A673 (cell line): ENCODE measurements at regions not wholly inside any gene's neighbourhood (a gene's known extent, or its start where the extent isn't known, plus 50 kb on each side); places are given as distances from the start of the nearest gene placed in this dataset.

Source experiments
- BruUV-seq: library from RNA; stranded (reverse); fragments of 400-500 nt; replicated peaks from 2 replicates; lab custom pipeline; 2021; lab: Mats Ljungman, UMichigan
- CTCF ChIA-PET: fragments of 300-600 bp; sonication (Branson Sonifier 250); formaldehyde crosslinking; loops from one replicate; lab custom pipeline; 2022; ENCODE audit warnings: antibody characterized with exemption; lab: Charles Lee
- POLR2A ChIA-PET: fragments of 300-600 bp; sonication (Branson Sonifier 250); formaldehyde crosslinking; loops from one replicate; lab custom pipeline; 2022; ENCODE audit warnings: antibody characterized with exemption; ENCODE audit not compliant: low non-redundant PET; lab: Charles Lee
- DNase-seq: peaks from one replicate; pipeline ENCODE4 v3.0.0-alpha.2; 2015; ENCODE audit warnings: low spot score
- H3K27ac ChIP-seq: fragments of 200-600 bp; sonication (generic); 2 replicates; pipeline ENCODE4 v1.5.1; 2016; ENCODE audit warnings: mixed run types, low read depth, mild to moderate bottlenecking, mixed read lengths, antibody characterized with exemption, low read length; ENCODE audit not compliant: poor library complexity, severe bottlenecking
- H3K27me3 ChIP-seq: fragments of 200-600 bp; sonication (generic); replicated peaks from 2 replicates; pipeline ENCODE4 v1.6.1; 2017; ENCODE audit warnings: mixed run types, low read depth, mild to moderate bottlenecking, mixed read lengths, antibody characterized with exemption, low read length; ENCODE audit not compliant: insufficient read depth, poor library complexity
- H3K36me3 ChIP-seq: fragments of 200-600 bp; sonication (generic); 2 replicates; pipeline ENCODE4 v1.6.1; 2016; ENCODE audit warnings: mixed run types, mild to moderate bottlenecking, mixed read lengths, antibody characterized with exemption, low read length; ENCODE audit not compliant: insufficient read depth, poor library complexity, severe bottlenecking
- H3K4me1 ChIP-seq: fragments of 200-600 bp; sonication (generic); 2 replicates; pipeline ENCODE4 v1.6.1; 2017; ENCODE audit warnings: mixed run types, mild to moderate bottlenecking, mixed read lengths, antibody characterized with exemption, low read length; ENCODE audit not compliant: insufficient read depth, poor library complexity, severe bottlenecking
- H3K4me3 ChIP-seq: fragments of 200-600 bp; sonication (generic); 2 replicates; pipeline ENCODE4 v1.5.1; 2016; ENCODE audit warnings: low read depth, mixed run types, mild to moderate bottlenecking, mixed read lengths, low read length; ENCODE audit not compliant: poor library complexity, severe bottlenecking
- H3K9me3 ChIP-seq: fragments of 200-600 bp; sonication (generic); 2 replicates; pipeline ENCODE4 v1.6.1; 2016; ENCODE audit warnings: mixed run types, low read depth, mild to moderate bottlenecking, mixed read lengths, antibody characterized with exemption, low read length; ENCODE audit not compliant: poor library complexity, severe bottlenecking
- CTCF ChIP-seq: fragments of 300-800, 200-600 bp; sonication (generic); conservative IDR thresholded peaks from 2 replicates; pipeline ENCODE4 v1.5.1; 2017; ENCODE audit warnings: low read depth, mild to moderate bottlenecking, antibody characterized with exemption, low read length, moderate library complexity, mixed read lengths
- EZH2 ChIP-seq: fragments of 200-600 bp; sonication (generic); IDR thresholded peaks from 2 replicates; pipeline ENCODE4 v1.6.1; 2017; ENCODE audit warnings: borderline replicate concordance, low read depth, mild to moderate bottlenecking, mixed read lengths, antibody characterized with exemption, low read length; ENCODE audit not compliant: poor library complexity, severe bottlenecking
- intact Hi-C: fragments of 100-400 bp; cut with micrococcal nuclease; formaldehyde crosslinking; loops from one replicate; pipeline ENCODE4 v1.10.0; 2022; ENCODE audit not compliant: unreplicated experiment

GRCh38 chr5:30856242-30856641 is 337.2 kb upstream of the CDH6 start:
- Histone ChIP-seq H3K4me3 (no peak overlapping the region), H3K27me3 (no peaks in the 10 kb centered on the region), H3K9me3 (no peaks in the 10 kb centered on the region), H3K36me3 (no peaks in the 10 kb centered on the region), H3K27ac (no peak overlapping the region), H3K4me1 (no peaks in the 10 kb centered on the region)
- DNase-seq, result no peak
- ChIA-PET CTCF (no interaction called here), POLR2A (no interaction called here)
- no TSS peak for BruUV-seq
- TF ChIP-seq CTCF, result no peak
- TF ChIP-seq EZH2, result no peak
- intact Hi-C loops, result no loop called here

- Histone ChIP-seq H3K4me3 (no peak overlapping the region), H3K27ac (no peak overlapping the region), H3K36me3 (no peaks in the 10 kb centered on the region), H3K27me3 (no peaks in the 10 kb centered on the region), H3K9me3 (no peaks in the 10 kb centered on the region), H3K4me1 (no peaks in the 10 kb centered on the region)
- BruUV-seq, result no TSS peak
- no peak for TF ChIP-seq EZH2
- no peak for TF ChIP-seq CTCF
- ChIA-PET CTCF (no interaction called here), POLR2A (no interaction called here)
- DNase-seq, result no peak
- intact Hi-C loops, result no loop called here
These were observed 340.3 kb upstream of the CDH6 start for GRCh38 chr5:30853158-30853557.

- CTCF ChIA-PET, result no interaction called here
- no peak for DNase-seq
- Histone ChIP-seq H3K4me1 (no peaks in the 10 kb centered on the region), H3K27ac (no peak overlapping the region), H3K9me3 (no peaks in the 10 kb centered on the region), H3K4me3 (no peak overlapping the region), H3K36me3 (no peaks in the 10 kb centered on the region), H3K27me3 (no peaks in the 10 kb centered on the region)
- POLR2A ChIA-PET, result no interaction called here
- TF ChIP-seq EZH2, result no peak
- TF ChIP-seq CTCF, result no peak
- intact Hi-C loops, result no loop called here
- no TSS peak for BruUV-seq
These were observed 342.6 kb upstream of the CDH6 start for GRCh38 chr5:30850866-30851265.
